ENCODE measurements at regions not wholly inside any gene's neighbourhood (a gene's known extent, or its start where the extent isn't known, plus 50 kb on each side); places are given as distances from the start of the nearest gene placed in this dataset.

DNA sequence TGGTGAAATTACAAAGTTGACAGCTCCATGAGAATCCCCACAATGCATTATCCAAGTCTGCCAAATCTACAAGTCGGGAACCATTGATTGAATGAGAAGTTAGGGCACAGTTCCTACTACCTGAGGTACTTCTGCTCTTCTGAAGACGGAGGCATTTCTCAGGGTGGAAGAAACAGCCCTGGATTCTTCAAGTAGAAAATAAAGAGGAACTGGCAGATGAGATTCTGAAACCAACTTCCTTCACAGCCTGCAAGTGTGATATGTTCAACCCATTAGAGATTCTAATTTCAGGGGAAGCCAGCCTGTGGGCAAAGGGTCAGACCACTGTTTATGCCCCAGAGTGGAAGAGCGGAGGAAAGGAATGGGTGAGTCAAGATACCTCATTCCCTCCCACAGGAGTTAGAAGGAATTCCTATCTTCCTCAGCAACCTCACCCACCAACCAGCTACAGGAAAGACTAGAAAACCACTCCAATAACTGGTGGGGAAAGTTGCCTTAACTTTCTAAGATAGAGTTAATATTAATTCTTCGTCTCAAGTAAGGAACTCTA is 50.5 kb upstream of the BMPER start:
- no peak for DNase-seq

Measured in NCI-H526 (cell line).